A673 (cell line): ENCODE measurements at regions not wholly inside any gene's neighbourhood (a gene's known extent, or its start where the extent isn't known, plus 50 kb on each side); places are given as distances from the start of the nearest gene placed in this dataset.

Experiments used
- BruUV-seq: library from RNA; stranded (reverse); fragments of 400-500 nt; replicated peaks from 2 replicates; lab custom pipeline; 2021; lab: Mats Ljungman, UMichigan
- CTCF ChIA-PET: fragments of 300-600 bp; sonication (Branson Sonifier 250); formaldehyde crosslinking; loops from one replicate; lab custom pipeline; 2022; ENCODE audit warnings: antibody characterized with exemption; lab: Charles Lee
- POLR2A ChIA-PET: fragments of 300-600 bp; sonication (Branson Sonifier 250); formaldehyde crosslinking; loops from one replicate; lab custom pipeline; 2022; ENCODE audit warnings: antibody characterized with exemption; ENCODE audit not compliant: low non-redundant PET; lab: Charles Lee
- DNase-seq: peaks from one replicate; pipeline ENCODE4 v3.0.0-alpha.2; 2015; ENCODE audit warnings: low spot score
- H3K27ac ChIP-seq: fragments of 200-600 bp; sonication (generic); 2 replicates; pipeline ENCODE4 v1.5.1; 2016; ENCODE audit warnings: mixed run types, low read depth, mild to moderate bottlenecking, mixed read lengths, antibody characterized with exemption, low read length; ENCODE audit not compliant: poor library complexity, severe bottlenecking
- H3K27me3 ChIP-seq: fragments of 200-600 bp; sonication (generic); replicated peaks from 2 replicates; pipeline ENCODE4 v1.6.1; 2017; ENCODE audit warnings: mixed run types, low read depth, mild to moderate bottlenecking, mixed read lengths, antibody characterized with exemption, low read length; ENCODE audit not compliant: insufficient read depth, poor library complexity
- H3K36me3 ChIP-seq: fragments of 200-600 bp; sonication (generic); 2 replicates; pipeline ENCODE4 v1.6.1; 2016; ENCODE audit warnings: mixed run types, mild to moderate bottlenecking, mixed read lengths, antibody characterized with exemption, low read length; ENCODE audit not compliant: insufficient read depth, poor library complexity, severe bottlenecking
- H3K4me1 ChIP-seq: fragments of 200-600 bp; sonication (generic); 2 replicates; pipeline ENCODE4 v1.6.1; 2017; ENCODE audit warnings: mixed run types, mild to moderate bottlenecking, mixed read lengths, antibody characterized with exemption, low read length; ENCODE audit not compliant: insufficient read depth, poor library complexity, severe bottlenecking
- H3K4me3 ChIP-seq: fragments of 200-600 bp; sonication (generic); 2 replicates; pipeline ENCODE4 v1.5.1; 2016; ENCODE audit warnings: low read depth, mixed run types, mild to moderate bottlenecking, mixed read lengths, low read length; ENCODE audit not compliant: poor library complexity, severe bottlenecking
- H3K9me3 ChIP-seq: fragments of 200-600 bp; sonication (generic); 2 replicates; pipeline ENCODE4 v1.6.1; 2016; ENCODE audit warnings: mixed run types, low read depth, mild to moderate bottlenecking, mixed read lengths, antibody characterized with exemption, low read length; ENCODE audit not compliant: poor library complexity, severe bottlenecking
- CTCF ChIP-seq: fragments of 300-800, 200-600 bp; sonication (generic); conservative IDR thresholded peaks from 2 replicates; pipeline ENCODE4 v1.5.1; 2017; ENCODE audit warnings: low read depth, mild to moderate bottlenecking, antibody characterized with exemption, low read length, moderate library complexity, mixed read lengths
- EZH2 ChIP-seq: fragments of 200-600 bp; sonication (generic); IDR thresholded peaks from 2 replicates; pipeline ENCODE4 v1.6.1; 2017; ENCODE audit warnings: borderline replicate concordance, low read depth, mild to moderate bottlenecking, mixed read lengths, antibody characterized with exemption, low read length; ENCODE audit not compliant: poor library complexity, severe bottlenecking
- intact Hi-C: fragments of 100-400 bp; cut with micrococcal nuclease; formaldehyde crosslinking; loops from one replicate; pipeline ENCODE4 v1.10.0; 2022; ENCODE audit not compliant: unreplicated experiment

- Histone ChIP-seq H3K27me3 (no peaks in the 10 kb centered on the region), H3K27ac (no peak overlapping the region), H3K9me3 (no peaks in the 10 kb centered on the region), H3K4me3 (no peak overlapping the region), H3K4me1 (peaks cover 7% of the 10 kb centered on the region), H3K36me3 (no peaks in the 10 kb centered on the region)
- TF ChIP-seq EZH2 = no peak
- TF ChIP-seq CTCF = no peak
- POLR2A ChIA-PET = no interaction called here
- CTCF ChIA-PET = no interaction called here
- no TSS peak for BruUV-seq
- DNase-seq = no peak
- intact Hi-C loops = no loop called here
Measured at GRCh38 chr5:110027527-110028322, 338.0 kb downstream of the MAN2A1 start.

GRCh38 chr5:110031402-110032140 is 341.8 kb downstream of the MAN2A1 start:
- H3K36me3 ChIP-seq = no peaks in the 10 kb centered on the region
- H3K4me3 ChIP-seq = no peak overlapping the region
- peak; percentile 68 for DNase-seq
- BruUV-seq = no TSS peak
- ChIA-PET POLR2A (interaction anchor here (0.6 kb wide), 1 partner anchor 194 kb away, joined by 3 read pairs; no protein-coding TSS in a partner anchor), CTCF (no interaction called here)
- no peaks in the 10 kb centered on the region for H3K27me3 ChIP-seq
- H3K9me3 ChIP-seq = no peaks in the 10 kb centered on the region
- H3K4me1 ChIP-seq = peaks cover 7% of the 10 kb centered on the region
- TF ChIP-seq EZH2 (no peak), CTCF (no peak)
- intact Hi-C loops = no loop called here
- H3K27ac ChIP-seq = no peak overlapping the region

- ChIA-PET POLR2A (no interaction called here), CTCF (no interaction called here)
- H3K4me1 ChIP-seq = peaks cover 7% of the 10 kb centered on the region
- no peaks in the 10 kb centered on the region for H3K9me3 ChIP-seq
- no peaks in the 10 kb centered on the region for H3K36me3 ChIP-seq
- no peak overlapping the region for H3K4me3 ChIP-seq
- no peak for TF ChIP-seq CTCF
- TF ChIP-seq EZH2 = no peak
- intact Hi-C loops = no loop called here
- no peak overlapping the region for H3K27ac ChIP-seq
- no TSS peak for BruUV-seq
- DNase-seq = no peak
- H3K27me3 ChIP-seq = no peaks in the 10 kb centered on the region
Measured at GRCh38 chr5:110032376-110032775, 342.6 kb downstream of the MAN2A1 start.
